Nephron progenitor cell (in vitro differentiated cells): ENCODE measurements at regions not wholly inside any gene's neighbourhood (a gene's known extent, or its start where the extent isn't known, plus 50 kb on each side); places are given as distances from the start of the nearest gene placed in this dataset.

Experiments
- DNase-seq: peaks from one replicate; pipeline ENCODE4 v3.0.0; 2021
- H3K27ac Mint-ChIP-seq: 2 replicates; pipeline ENCODE4 v1.8.0; 2021; ENCODE audit warnings: mild to moderate bottlenecking, moderate library complexity, mixed read lengths
- H3K27me3 Mint-ChIP-seq: 2 replicates; pipeline ENCODE4 v1.8.0; 2021; ENCODE audit warnings: mild to moderate bottlenecking, low read depth, mixed read lengths; ENCODE audit not compliant: poor library complexity
- H3K36me3 Mint-ChIP-seq: 2 replicates; pipeline ENCODE4 v1.8.0; 2021; ENCODE audit warnings: low read depth, mixed read lengths
- H3K4me1 Mint-ChIP-seq: 2 replicates; pipeline ENCODE4 v1.8.0; 2021; ENCODE audit warnings: mixed read lengths
- H3K4me3 Mint-ChIP-seq: 2 replicates; pipeline ENCODE4 v1.8.0; 2021; ENCODE audit warnings: mild to moderate bottlenecking, moderate library complexity, mixed read lengths
- H3K9me3 Mint-ChIP-seq: 2 replicates; pipeline ENCODE4 v1.8.0; 2021; ENCODE audit warnings: mild to moderate bottlenecking, moderate library complexity, mixed read lengths
- TF ChIP-seq, protein P1 (sequence below): fragments of 200-600 bp; sonication (generic); IDR thresholded peaks from 2 replicates; pipeline ENCODE4 v1.5.0; 2021; ENCODE audit warnings: antibody characterized with exemption

DNA sequence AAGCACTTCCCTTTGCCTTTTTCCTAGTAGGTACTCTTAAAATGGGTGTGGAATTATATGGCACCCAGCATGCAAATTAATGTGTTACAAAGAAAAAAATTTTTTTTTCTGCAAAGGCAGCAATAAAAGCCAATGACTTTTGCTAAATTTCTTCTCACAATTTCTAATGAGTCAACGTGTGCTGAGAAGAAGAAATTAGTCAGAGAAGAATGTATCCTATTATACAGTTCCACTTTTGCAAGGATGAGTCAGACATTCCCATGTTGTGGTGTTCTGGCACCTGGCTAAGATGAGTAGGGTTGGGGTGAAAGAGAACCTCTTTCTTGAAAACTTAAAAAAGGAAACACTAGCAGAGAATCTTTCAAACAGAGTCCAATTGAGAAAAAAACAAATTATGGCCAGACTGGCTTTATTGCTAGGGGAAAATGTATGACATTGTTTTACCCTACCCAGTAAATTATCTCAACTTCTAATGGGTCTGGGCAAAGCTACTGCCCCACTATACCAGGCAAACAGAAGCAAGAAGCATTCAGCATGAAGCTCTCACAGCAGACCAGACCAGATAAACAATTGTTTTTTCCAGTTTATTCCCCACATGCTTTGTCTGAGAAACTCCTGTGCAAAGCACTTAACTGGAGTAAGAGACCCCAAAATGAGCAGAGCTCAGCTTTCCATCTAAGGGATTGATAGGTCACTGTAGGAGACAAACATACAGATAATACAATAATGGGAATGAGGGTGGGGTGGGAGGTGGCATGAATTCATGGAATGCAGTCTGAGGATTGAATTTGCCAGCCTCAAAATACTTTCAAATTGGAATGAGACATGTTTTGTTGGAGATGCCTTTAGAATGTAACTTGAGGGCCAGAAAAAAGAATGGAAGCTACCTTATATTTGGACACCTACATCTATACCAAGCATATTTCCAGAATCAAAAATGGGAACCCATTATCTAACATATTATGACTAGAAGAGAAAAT, 220.8 kb upstream of the RFX3 start:
- Mint-ChIP-seq H3K9me3 (no peaks in the 10 kb centered on the region), H3K36me3 (no peaks in the 10 kb centered on the region), H3K27me3 (no peaks in the 10 kb centered on the region), H3K27ac (no peak overlapping the region), H3K4me3 (no peak overlapping the region), H3K4me1 (peaks cover 4% of the 10 kb centered on the region)
- TF ChIP-seq, protein P1, sequence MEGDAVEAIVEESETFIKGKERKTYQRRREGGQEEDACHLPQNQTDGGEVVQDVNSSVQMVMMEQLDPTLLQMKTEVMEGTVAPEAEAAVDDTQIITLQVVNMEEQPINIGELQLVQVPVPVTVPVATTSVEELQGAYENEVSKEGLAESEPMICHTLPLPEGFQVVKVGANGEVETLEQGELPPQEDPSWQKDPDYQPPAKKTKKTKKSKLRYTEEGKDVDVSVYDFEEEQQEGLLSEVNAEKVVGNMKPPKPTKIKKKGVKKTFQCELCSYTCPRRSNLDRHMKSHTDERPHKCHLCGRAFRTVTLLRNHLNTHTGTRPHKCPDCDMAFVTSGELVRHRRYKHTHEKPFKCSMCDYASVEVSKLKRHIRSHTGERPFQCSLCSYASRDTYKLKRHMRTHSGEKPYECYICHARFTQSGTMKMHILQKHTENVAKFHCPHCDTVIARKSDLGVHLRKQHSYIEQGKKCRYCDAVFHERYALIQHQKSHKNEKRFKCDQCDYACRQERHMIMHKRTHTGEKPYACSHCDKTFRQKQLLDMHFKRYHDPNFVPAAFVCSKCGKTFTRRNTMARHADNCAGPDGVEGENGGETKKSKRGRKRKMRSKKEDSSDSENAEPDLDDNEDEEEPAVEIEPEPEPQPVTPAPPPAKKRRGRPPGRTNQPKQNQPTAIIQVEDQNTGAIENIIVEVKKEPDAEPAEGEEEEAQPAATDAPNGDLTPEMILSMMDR: no peak
- DNase-seq: no peak

- no peaks in the 10 kb centered on the region for H3K9me3 Mint-ChIP-seq
- TF ChIP-seq, protein P1: no peak
- H3K4me3 Mint-ChIP-seq: no peak overlapping the region
- peaks cover 4% of the 10 kb centered on the region for H3K4me1 Mint-ChIP-seq
- no peaks in the 10 kb centered on the region for H3K27me3 Mint-ChIP-seq
- DNase-seq: no peak
- no peak overlapping the region for H3K27ac Mint-ChIP-seq
- no peaks in the 10 kb centered on the region for H3K36me3 Mint-ChIP-seq
Observed at GRCh38 chr9:3743901-3744413, 218.2 kb upstream of the RFX3 start.

GRCh38 chr9:3742586-3742985, 216.8 kb upstream of the RFX3 start:
- Mint-ChIP-seq H3K27me3 (no peaks in the 10 kb centered on the region), H3K4me3 (no peak overlapping the region), H3K9me3 (no peaks in the 10 kb centered on the region), H3K36me3 (no peaks in the 10 kb centered on the region), H3K27ac (no peak overlapping the region), H3K4me1 (peaks cover 4% of the 10 kb centered on the region)
- DNase-seq: no peak
- TF ChIP-seq, protein P1: no peak

DNA sequence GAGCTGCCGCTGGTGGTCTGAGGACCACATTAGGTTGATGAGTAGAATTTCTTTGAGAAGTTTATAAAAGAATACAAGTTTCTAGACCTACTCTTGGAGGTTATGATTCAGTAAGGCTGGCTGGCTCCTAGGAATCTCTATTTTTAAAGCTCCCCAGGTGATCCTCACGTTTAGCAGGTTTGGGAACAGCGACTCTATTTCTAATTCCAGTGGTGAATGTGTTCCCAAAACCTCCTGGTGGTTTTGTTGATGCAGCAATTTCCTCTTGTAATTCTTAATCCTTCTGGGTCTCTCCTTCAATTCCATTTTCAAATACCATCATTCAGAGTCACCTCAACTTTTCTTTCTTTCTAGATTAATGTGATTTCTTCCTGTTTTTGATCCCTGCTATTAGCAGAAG, 215.9 kb upstream of the RFX3 start:
- Mint-ChIP-seq H3K27me3 (no peaks in the 10 kb centered on the region), H3K9me3 (no peaks in the 10 kb centered on the region), H3K4me1 (peaks cover 4% of the 10 kb centered on the region), H3K36me3 (no peaks in the 10 kb centered on the region), H3K27ac (no peak overlapping the region), H3K4me3 (no peak overlapping the region)
- DNase-seq: no peak
- TF ChIP-seq, protein P1: no peak

- no peaks in the 10 kb centered on the region for H3K27me3 Mint-ChIP-seq
- no peak overlapping the region for H3K27ac Mint-ChIP-seq
- H3K4me1 Mint-ChIP-seq: peaks cover 11% of the 10 kb centered on the region
- no peak overlapping the region for H3K4me3 Mint-ChIP-seq
- DNase-seq: no peak
- H3K9me3 Mint-ChIP-seq: no peaks in the 10 kb centered on the region
- no peaks in the 10 kb centered on the region for H3K36me3 Mint-ChIP-seq
- TF ChIP-seq, protein P1: no peak
Observed at GRCh38 chr9:3740690-3741419, 215.1 kb upstream of the RFX3 start.
